ENCODE measurements at regions not wholly inside any gene's neighbourhood (a gene's known extent, or its start where the extent isn't known, plus 50 kb on each side); places are given as distances from the start of the nearest gene placed in this dataset.

DNA sequence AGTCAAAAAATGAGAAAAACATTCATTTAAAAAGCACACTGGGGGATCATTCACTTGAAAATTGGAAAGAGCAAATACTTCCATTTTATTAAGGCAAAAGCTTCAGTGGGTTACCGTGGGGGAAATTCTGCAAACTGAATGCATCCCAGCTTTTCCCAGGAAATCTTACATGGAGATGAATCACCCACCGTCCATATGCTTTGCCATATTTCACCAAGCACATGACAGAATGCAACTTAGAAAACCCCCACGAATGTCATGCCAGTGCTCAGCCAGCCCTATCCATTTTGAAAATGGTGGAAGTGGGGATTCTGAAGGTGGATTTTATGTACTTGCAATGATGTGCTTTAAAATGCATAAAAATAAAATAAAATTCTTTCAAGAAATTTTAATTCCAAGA, 485.5 kb upstream of the ID2 start (continued):
- TF ChIP-seq, protein P1, sequence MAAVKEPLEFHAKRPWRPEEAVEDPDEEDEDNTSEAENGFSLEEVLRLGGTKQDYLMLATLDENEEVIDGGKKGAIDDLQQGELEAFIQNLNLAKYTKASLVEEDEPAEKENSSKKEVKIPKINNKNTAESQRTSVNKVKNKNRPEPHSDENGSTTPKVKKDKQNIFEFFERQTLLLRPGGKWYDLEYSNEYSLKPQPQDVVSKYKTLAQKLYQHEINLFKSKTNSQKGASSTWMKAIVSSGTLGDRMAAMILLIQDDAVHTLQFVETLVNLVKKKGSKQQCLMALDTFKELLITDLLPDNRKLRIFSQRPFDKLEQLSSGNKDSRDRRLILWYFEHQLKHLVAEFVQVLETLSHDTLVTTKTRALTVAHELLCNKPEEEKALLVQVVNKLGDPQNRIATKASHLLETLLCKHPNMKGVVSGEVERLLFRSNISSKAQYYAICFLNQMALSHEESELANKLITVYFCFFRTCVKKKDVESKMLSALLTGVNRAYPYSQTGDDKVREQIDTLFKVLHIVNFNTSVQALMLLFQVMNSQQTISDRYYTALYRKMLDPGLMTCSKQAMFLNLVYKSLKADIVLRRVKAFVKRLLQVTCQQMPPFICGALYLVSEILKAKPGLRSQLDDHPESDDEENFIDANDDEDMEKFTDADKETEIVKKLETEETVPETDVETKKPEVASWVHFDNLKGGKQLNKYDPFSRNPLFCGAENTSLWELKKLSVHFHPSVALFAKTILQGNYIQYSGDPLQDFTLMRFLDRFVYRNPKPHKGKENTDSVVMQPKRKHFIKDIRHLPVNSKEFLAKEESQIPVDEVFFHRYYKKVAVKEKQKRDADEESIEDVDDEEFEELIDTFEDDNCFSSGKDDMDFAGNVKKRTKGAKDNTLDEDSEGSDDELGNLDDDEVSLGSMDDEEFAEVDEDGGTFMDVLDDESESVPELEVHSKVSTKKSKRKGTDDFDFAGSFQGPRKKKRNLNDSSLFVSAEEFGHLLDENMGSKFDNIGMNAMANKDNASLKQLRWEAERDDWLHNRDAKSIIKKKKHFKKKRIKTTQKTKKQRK (IDR thresholded peaks at IDR 0.05; ENCODE audit: borderline replicate concordance, low read depth, low read length), result no peak
- TF ChIP-seq ZNF133 (CRISPR knock-in tag; IDR thresholded peaks at IDR 0.05) (no peak), TEAD2 (tag; IDR thresholded peaks at IDR 0.05) (no peak), ELF4 (CRISPR knock-in tag; IDR thresholded peaks at IDR 0.05) (no peak), STAT5A (IDR thresholded peaks at IDR 0.05; ENCODE audit: borderline replicate concordance, low read length) (no peak)
- TF ChIP-seq, protein P2, sequence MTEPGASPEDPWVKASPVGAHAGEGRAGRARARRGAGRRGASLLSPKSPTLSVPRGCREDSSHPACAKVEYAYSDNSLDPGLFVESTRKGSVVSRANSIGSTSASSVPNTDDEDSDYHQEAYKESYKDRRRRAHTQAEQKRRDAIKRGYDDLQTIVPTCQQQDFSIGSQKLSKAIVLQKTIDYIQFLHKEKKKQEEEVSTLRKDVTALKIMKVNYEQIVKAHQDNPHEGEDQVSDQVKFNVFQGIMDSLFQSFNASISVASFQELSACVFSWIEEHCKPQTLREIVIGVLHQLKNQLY (CRISPR knock-in tag; conservative IDR thresholded peaks at IDR 0.05), result no peak

DNA sequence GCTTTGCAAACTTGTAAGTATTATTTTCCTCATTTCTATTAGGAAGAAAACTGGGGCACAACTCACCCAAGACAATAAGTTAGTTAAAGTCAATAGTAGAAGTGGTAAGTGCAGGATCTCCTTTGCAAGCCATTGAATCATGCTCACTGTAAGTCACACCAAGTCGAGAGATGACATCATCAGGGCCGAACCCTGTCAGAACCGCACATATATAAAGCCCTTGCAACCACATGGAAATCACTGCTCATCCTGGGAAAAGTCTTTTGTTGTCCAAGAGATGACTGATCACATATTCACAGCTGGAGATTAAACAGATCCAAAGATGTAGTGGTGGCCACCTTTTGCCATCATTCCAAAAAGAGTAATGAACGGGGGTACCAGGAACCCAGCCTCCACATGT, 484.8 kb upstream of the ID2 start:
- FAIRE-seq (no peak), ATAC-seq (no peak), DNase-seq (ENCODE audit: extremely low read depth in 1 of 4, low spot score in 3 of 4) (no peak)
- intact Hi-C loops (cut with micrococcal nuclease), result no loop called here
- no peaks in the 10 kb centered on the region for H3K36me3 ChIP-seq (ENCODE audit: control insufficient read depth, insufficient read depth, low read length)
- no peaks in the 10 kb centered on the region for H3K4me1 ChIP-seq (replicated peaks in 1 of 2; ENCODE audit: control insufficient read depth in 2 of 2, insufficient read depth in 2 of 2, low read length in 2 of 2)
- no peak overlapping the region for H3K4me3 ChIP-seq
- ChIA-PET CTCF (ENCODE audit: low intra/inter-chr PET ratio) (no interaction called here), POLR2A (no interaction called here)
- peaks cover 7 to 10% of the 10 kb centered on the region in 2 experiments; a peak in 3 of 5 replicates for H3K27me3 ChIP-seq (ENCODE audit: control insufficient read depth in 2 of 2, insufficient read depth in 2 of 2, low read length in 2 of 2)
- H3K9ac ChIP-seq (ENCODE audit: insufficient read depth in 1 of 2, low read depth in 2 of 2, low read length in 2 of 2), result no peak overlapping the region
- H3K9me3 ChIP-seq (replicated peaks; ENCODE audit: control insufficient read depth, insufficient read depth, low read depth, low read length), result no peaks in the 10 kb centered on the region
- TF ChIP-seq ZBED1 (IDR thresholded peaks at IDR 0.05), result no peak
- TF ChIP-seq, protein P3, sequence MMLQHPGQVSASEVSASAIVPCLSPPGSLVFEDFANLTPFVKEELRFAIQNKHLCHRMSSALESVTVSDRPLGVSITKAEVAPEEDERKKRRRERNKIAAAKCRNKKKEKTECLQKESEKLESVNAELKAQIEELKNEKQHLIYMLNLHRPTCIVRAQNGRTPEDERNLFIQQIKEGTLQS (IDR thresholded peaks at IDR 0.05), result peak; percentile 71
- TF ChIP-seq, protein P3 (CRISPR knock-in tag; conservative IDR thresholded peaks at IDR 0.05), result no peak
- H3K4me2 ChIP-seq (ENCODE audit: insufficient read depth, low read length), result no peak overlapping the region
- H3K27ac ChIP-seq (ENCODE audit: extremely low read depth, low read depth, low read length), result no peak overlapping the region
- WGBS (ENCODE audit: insufficient coverage, low coverage, missing lambda C conversion rate), result 0% methylated on average over 4 of the region's 4 CpGs
- no peak overlapping the region for H2AFZ ChIP-seq (ENCODE audit: low read depth, low read length)
- H3K9me1 ChIP-seq (ENCODE audit: control insufficient read depth, insufficient read depth, low read length), result no peaks in the 10 kb centered on the region
- no TSS peak for BruUV-seq (replicated peaks)
- no peaks in the 10 kb centered on the region for H4K20me1 ChIP-seq (replicated peaks; ENCODE audit: control insufficient read depth, insufficient read depth, low read length)
- in situ Hi-C loops (cut with MboI), result no loop called here
- H3K79me2 ChIP-seq (ENCODE audit: control insufficient read depth, insufficient read depth, low read length), result no peaks in the 10 kb centered on the region

Data from K562 (cell line).